ENCODE measurements at regions not wholly inside any gene's neighbourhood (a gene's known extent, or its start where the extent isn't known, plus 50 kb on each side); places are given as distances from the start of the nearest gene placed in this dataset.
"Not testable (repeated sequence)": the region's sequence is repeated elsewhere in the genome, so short reads cannot be mapped to it uniquely, and the experiment has no call there.

DNA sequence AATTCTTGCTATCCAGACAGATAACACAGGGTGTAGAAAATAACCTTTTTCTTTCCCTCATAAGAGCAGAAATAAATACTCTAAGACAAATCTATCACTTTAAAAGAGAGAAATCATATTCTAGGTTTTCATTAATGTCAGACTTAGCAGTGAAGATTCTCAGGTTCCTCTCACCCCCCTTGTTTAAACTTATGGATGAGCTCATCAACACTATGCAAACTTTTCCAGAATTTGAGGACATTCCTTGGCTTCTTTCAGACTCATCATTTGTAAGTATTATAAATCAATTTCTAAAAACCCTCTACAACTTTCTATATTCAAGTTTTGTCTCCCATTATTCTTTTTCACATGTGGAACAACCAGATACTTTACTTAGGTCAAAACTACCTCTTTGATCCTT lies 374.9 kb upstream of the TRPC7 start:
- no peak for DNase-seq (ENCODE audit: low read depth in 2 of 2)

DNA sequence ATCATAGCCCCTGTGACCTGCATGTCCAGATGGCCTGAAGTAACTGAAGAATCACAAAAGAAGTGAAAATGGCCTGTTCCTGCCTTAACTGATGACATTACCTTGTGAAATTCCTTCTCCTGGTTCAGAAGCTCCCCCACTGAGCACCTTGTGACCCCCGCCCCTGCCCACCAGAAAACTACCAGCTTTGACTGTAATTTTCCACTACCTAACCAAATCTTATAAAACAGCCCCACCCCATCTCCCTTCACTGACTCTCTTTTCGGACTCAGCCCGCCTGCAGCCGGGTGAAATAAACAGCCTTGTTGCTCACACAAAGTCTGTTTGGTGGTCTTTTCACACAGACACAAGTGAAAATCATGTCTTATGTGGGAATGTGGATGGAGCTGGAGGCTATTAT lies 373.9 kb upstream of the TRPC7 start:
- DNase-seq (ENCODE audit: low read depth in 2 of 2) = not testable (repeated sequence)

DNA sequence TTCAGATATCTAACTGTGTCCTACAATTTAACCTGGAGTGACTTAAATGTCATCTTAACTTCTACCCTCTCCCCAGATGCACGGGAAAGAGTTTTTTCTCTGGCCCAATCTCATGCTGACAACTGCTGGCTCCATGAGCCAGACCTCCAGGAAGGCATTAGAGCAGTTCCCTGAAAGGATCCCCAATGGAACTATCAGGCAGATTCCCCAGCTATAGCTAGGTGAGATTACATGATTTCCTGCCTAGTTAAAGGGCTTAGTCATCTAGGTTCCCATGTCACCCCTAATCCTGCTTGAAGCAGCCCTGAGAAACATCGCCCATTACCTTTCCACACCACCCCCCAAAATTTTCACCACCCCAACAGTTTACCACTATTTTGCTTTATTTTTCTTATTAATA lies 373.5 kb upstream of the TRPC7 start:
- DNase-seq (ENCODE audit: low read depth in 2 of 2) = no peak

- DNase-seq (ENCODE audit: low read depth in 2 of 2) = no peak
Measured at GRCh38 chr5:136736021-136736420, 370.7 kb upstream of the TRPC7 start.

DNA sequence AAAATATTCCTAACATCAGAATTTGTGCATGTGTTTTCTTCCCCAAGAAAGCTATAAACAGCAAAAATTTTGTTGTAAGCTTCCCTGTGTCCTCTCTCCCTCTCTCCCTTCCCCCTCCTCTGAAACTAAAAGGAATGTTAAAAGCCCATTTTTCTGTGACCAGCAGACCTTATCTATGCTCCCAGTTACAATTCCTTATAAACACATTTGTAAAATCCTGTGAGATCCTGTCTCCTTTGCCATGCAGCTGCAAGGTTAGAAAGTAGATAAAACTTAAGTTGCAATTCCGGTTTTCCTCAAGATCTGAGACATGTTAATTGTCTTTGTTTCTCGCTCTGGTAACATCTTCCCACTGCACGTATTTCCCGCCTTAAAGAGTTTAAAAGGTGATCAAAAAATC lies 370.3 kb upstream of the TRPC7 start:
- DNase-seq (ENCODE audit: low read depth in 2 of 2) = not testable (repeated sequence)

GRCh38 chr5:136734628-136735027 lies 369.3 kb upstream of the TRPC7 start:
- no peak for DNase-seq (ENCODE audit: low read depth in 2 of 2)

- no peak for DNase-seq (ENCODE audit: low read depth in 2 of 2)
Measured at GRCh38 chr5:136732751-136733150, 367.4 kb upstream of the TRPC7 start.

DNA sequence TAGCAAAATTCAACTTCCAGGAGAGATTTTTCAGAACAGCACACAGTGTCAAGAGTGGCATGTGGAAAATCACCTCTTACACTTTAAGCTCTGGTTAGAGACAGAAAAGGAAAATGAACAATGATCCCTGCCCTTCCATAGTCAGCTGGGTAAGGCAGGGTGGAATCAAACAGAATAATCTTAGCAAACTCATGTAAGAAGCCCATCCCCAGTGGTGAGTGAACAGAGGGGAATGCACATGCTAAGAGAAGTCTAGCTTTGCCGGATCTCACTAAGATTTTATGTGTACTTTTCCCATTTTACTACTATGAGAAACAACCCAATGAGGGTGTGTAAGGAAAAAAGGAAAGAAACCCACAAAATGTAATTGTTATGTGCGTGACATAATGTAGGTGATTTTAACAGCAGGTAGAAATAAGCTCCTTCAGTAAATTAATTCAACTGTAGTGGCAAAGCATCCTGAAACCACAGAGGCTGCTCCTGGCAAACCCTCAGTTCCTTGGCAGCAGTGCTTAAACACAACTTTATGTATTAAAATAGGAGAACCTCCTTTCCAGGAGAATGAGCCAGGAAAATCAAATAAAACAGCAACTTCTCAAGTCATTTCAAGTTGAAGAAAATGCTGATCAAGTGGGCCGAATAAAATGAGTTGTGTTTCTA lies 366.0 kb upstream of the TRPC7 start:
- DNase-seq (ENCODE audit: low read depth in 2 of 2) = no peak

GRCh38 chr5:136730426-136730825 lies 365.1 kb upstream of the TRPC7 start:
- DNase-seq (ENCODE audit: low read depth in 2 of 2) = no peak

- DNase-seq (ENCODE audit: low read depth in 2 of 2) = no peak
Measured at GRCh38 chr5:136729901-136730355, 364.6 kb upstream of the TRPC7 start.

DNA sequence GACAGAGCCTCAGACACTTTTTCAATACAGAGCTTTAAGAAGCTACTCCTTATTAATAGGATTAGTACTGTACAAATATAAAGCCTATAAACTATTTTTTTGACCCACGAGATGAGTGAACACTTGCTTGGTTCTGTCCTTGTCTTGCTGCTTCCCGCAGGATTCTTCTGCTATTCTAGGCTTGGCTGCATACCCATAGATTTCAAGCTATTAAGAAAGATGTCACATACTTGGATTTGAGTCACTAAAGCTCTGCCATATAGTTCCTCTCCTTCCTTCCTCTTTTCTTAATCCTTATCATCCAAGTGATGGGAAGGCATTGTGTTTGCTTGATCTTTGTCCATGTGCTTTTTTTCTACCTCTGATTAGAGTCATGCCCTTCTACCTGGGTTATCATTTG lies 361.2 kb upstream of the TRPC7 start:
- DNase-seq (ENCODE audit: low read depth in 2 of 2) = no peak

GRCh38 chr5:136724161-136724560 lies 358.8 kb upstream of the TRPC7 start:
- DNase-seq (ENCODE audit: low read depth in 2 of 2) = no peak

DNA sequence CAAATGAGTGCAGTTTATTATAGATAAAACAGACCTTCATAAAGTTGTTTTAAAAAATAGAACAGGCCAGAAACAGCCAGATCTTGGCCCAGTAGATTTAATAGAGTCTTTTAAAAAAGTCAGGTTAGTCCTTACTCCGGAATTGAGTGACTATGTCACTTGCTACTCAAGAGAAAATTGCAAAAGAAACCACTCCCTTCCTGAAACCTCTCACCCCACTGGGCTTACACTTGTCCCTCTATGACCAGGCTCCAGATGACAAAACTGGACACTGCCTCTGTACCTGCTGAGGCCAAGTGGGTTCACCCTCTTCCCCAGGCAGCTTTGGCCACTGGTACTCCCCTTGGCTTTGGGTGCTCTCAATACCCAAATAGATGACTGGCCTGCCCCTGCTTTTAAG lies 357.2 kb upstream of the TRPC7 start:
- no peak for DNase-seq (ENCODE audit: low read depth in 2 of 2)

DNA sequence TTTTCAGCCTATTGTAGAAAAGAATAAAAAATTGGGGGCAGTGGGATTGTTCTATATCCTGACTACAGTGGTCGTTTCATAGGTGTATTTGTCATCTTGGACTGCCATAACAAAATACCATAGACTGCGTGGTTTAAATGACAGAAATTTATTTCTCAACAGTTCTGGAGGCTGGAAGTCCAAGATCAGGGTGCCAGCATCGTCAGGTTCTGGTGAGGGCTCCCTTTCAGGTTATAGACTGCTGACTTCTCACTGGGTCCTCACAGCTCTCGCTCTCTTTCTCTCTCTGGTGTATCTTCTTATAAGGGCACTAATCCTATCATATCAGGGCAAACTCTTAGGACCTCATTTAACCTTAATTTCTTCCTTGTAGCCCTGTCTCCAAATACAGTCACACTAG lies 356.7 kb upstream of the TRPC7 start:
- DNase-seq (ENCODE audit: low read depth in 2 of 2) = no peak

DNA sequence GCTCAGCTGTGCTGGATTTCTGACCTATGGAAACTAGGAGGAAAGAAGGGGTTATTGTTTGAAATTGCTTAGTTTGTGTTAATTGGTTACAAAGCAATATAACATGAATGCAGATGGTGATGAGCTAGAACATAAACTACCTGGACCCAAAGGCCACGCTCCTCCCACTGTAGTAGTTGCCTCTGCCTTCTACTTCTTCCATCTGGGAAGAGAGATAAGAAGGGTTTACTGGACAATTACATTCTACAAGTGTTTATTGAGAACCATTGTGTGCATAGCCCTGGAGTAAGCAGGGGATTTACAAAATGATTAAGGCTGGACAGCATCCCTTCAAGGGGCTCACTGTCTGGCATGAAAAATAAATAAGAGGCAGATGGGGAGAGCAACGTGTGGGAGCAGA lies 355.3 kb upstream of the TRPC7 start:
- DNase-seq (ENCODE audit: low read depth in 2 of 2) = no peak

DNA sequence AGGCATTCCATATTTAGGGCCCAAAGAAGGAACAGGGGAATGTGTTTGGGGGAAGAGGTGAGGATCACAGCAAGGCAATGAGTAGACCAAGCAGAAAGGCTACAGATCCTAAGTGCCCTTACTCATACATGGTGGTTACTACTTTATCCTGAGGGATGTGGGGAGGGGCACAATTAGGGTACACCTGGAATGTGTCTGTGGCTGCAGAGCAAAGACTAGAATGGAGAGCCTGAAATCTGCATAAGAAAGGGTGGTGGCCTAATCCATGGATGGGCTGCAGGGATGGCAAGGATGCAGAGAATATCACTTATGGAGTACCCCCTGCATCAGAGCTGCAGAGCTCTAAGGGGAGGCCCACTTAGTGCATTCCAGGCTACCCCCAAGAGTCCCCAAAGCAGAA lies 352.6 kb upstream of the TRPC7 start:
- DNase-seq (ENCODE audit: low read depth in 2 of 2) = no peak

GRCh38 chr5:136714286-136714685 lies 348.9 kb upstream of the TRPC7 start:
- no peak for DNase-seq (ENCODE audit: low read depth in 2 of 2)

- DNase-seq (ENCODE audit: low read depth in 2 of 2) = no peak
Measured at GRCh38 chr5:136712628-136713027, 347.3 kb upstream of the TRPC7 start.

DNA sequence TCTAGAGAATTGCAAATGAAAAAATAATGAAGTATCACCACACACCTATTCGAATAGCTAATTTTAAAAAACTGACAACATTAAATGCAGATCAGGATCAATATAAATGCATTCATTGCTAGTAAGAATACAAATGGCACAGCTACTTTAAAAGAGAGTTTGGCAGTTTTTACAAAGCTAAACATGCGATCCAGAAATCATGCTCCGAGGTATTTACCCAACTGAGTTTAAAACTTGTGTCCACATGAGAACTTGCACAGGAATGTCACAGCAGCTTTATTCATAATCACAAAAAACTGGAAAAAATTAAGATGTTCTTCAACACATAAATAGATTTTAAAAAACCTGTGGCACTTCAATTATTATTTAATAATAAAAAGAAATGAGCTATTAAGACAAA lies 345.5 kb upstream of the TRPC7 start:
- DNase-seq (ENCODE audit: low read depth in 2 of 2) = no peak

DNA sequence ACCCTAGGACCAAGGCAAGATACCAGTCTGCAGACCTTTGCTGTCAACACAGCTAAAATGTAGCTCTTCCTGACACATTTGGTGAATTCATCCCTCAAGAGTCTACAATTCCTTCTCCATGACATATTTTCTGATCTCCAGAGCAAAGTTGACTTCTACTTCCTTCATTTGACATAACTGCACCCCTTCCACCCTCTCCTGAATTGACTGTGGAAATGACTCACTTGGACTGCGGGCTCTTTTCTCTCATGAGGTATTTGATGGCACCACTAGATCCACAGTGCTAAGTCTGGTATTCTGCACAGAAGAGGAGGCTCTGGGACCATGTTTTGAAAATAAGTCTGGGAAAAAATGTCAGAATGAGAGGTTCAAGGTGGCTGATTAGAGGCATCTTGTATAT lies 338.4 kb upstream of the TRPC7 start:
- DNase-seq (ENCODE audit: low read depth in 2 of 2) = no peak

DNA sequence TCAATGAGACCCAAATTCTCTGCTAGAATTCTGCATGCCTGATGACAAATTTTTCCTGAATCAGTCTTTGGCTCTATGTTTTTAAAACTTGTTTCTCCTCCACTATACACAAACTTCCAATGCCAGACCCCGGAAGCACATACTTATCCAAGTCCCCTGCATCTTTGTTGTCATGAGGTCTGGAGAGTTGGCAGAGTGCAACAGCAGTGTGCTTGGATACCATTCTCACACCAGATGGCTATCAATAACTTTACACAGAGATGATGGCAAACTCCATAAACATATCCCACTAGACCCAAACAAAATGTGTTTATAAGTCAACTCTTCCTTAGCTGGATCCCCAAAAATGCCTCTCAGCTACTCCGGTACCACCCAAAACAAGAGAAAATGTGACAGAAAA lies 337.7 kb upstream of the TRPC7 start:
- DNase-seq (ENCODE audit: low read depth in 2 of 2) = no peak

- DNase-seq (ENCODE audit: low read depth in 2 of 2) = no peak
Measured at GRCh38 chr5:136701191-136701590, 335.8 kb upstream of the TRPC7 start.

DNA sequence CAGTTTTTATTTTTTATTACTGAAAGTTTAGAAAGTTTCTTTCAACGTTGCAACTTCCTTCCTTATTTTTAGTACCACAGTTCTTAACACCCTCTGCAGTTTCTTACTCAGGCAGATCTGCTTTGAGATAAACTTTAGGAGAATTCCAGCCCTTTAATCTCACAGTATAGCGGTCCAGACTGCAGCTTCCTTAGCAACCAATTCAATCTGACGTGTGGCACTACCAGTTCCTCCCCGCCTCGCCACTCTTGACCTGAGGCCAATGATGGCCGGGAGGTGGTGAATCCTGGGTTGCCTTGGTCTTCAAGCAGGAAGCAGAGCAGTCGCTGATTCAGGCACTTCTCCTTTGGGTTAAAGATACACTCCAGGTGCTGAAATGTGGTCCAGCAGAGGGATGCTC lies 334.3 kb upstream of the TRPC7 start:
- no peak for DNase-seq (ENCODE audit: low read depth in 2 of 2)

DNA sequence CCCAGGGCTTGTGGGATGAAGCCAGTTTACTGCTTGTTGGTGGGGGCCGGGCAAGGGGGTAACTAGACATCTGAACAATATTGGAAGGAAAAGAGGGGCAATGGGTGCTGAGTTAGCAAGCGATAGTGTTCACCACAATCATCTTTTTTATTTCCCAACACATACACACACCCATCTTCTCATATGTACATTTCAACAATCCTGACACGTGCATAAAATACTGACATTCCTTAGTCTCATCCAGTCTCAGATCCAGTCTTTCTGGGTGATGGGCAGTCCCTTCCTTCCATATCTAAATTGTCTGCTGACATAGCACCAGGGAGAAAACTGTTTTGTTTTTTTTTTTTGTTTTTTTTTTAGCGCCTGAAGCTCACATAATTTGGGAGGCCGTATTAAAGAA lies 333.6 kb upstream of the TRPC7 start:
- DNase-seq (ENCODE audit: low read depth in 2 of 2) = no peak

All from stimulated activated CD4-positive, alpha-beta T cell treated with anti-CD3 and anti-CD28 coated beads, Interleukin-15, amount 100 ng/mL, for 48 hours (primary cell).